ENCODE measurements at regions not wholly inside any gene's neighbourhood (a gene's known extent, or its start where the extent isn't known, plus 50 kb on each side); places are given as distances from the start of the nearest gene placed in this dataset.

DNA sequence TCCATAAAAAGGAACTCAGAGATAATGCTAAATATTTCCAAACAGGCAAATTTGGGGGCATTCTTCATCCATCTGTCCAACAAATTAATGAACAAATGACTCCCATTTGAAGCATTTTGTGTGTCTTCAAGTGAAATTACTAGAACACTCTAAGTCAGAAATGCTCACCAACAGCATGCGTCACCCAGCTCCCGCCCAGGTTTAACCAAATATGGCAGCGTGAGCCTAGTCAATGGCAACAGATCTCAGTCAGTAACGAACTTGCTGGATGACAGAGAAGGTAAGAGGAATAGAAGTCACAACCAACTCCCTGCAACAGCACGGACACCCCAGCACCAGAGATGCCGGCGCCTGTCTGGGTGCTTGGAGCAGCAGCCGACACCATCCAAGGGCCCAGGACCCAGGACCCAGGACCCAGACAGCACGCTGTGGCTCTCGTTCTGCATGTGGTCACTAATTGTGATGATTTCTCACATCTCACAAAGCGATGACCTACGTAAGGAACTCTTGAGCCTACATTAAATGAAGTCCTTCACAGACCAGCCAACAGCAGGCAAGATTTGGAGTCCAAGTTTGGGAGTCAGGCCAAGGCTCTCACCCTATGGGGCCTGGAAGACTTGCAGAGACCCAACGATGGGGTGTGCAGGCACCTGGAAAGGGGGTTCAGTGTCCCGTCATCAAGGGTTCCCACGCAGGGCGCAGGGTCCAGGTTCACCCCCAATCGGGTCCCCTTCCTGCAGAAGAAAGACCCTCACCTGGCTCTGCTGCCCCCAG lies 556.9 kb downstream of the BRD1 start:
- TF ChIP-seq EZH2 (IDR thresholded peaks at IDR 0.05; ENCODE audit: insufficient read depth, poor library complexity, severe bottlenecking) = no peak
- TF ChIP-seq EZH2phosphoT487 (IDR thresholded peaks at IDR 0.05; ENCODE audit: insufficient read depth, low read depth) = no peak
